ENCODE measurements at regions not wholly inside any gene's neighbourhood (a gene's known extent, or its start where the extent isn't known, plus 50 kb on each side); places are given as distances from the start of the nearest gene placed in this dataset.

- no peak for ATAC-seq
- DNase-seq = no peak
- Histone ChIP-seq H3K27me3 (ENCODE audit: insufficient read depth in 3 of 3, low read length in 2 of 3) (no peaks in the 10 kb centered on the region), H3K36me3 (ENCODE audit: insufficient read depth in 1 of 2, low read depth in 1 of 2) (no peaks in the 10 kb centered on the region), H3K27ac (no peak overlapping the region), H3K4me3 (no peak overlapping the region), H3K4me1 (peaks cover 2% of the 10 kb centered on the region), H3K9me3 (peaks cover 5% of the 10 kb centered on the region)
- intact Hi-C loops (cut with DNase I) = no loop called here
- TF ChIP-seq, protein P1, sequence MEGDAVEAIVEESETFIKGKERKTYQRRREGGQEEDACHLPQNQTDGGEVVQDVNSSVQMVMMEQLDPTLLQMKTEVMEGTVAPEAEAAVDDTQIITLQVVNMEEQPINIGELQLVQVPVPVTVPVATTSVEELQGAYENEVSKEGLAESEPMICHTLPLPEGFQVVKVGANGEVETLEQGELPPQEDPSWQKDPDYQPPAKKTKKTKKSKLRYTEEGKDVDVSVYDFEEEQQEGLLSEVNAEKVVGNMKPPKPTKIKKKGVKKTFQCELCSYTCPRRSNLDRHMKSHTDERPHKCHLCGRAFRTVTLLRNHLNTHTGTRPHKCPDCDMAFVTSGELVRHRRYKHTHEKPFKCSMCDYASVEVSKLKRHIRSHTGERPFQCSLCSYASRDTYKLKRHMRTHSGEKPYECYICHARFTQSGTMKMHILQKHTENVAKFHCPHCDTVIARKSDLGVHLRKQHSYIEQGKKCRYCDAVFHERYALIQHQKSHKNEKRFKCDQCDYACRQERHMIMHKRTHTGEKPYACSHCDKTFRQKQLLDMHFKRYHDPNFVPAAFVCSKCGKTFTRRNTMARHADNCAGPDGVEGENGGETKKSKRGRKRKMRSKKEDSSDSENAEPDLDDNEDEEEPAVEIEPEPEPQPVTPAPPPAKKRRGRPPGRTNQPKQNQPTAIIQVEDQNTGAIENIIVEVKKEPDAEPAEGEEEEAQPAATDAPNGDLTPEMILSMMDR (IDR thresholded peaks at IDR 0.05) = no peak
Observed at GRCh38 chrX:155761185-155761584, 120.0 kb upstream of the VAMP7 start.

- DNase-seq = no peak
- intact Hi-C loops (cut with DNase I) = no loop called here
- Histone ChIP-seq H3K9me3 (no peaks in the 10 kb centered on the region), H3K27ac (no peak overlapping the region), H3K36me3 (ENCODE audit: insufficient read depth in 1 of 2, low read depth in 1 of 2) (no peaks in the 10 kb centered on the region), H3K27me3 (ENCODE audit: insufficient read depth in 3 of 3, low read length in 2 of 3) (no peaks in the 10 kb centered on the region), H3K4me3 (no peak overlapping the region), H3K4me1 (peaks cover 7% of the 10 kb centered on the region)
- TF ChIP-seq, protein P1 (IDR thresholded peaks at IDR 0.05) = no peak
- WGBS, 3 donors = 38 to 55% (median 38%) methylated on average over 3 of the region's 3 CpGs
- no peak for ATAC-seq
Observed at GRCh38 chrX:155757046-155757759, 123.9 kb upstream of the VAMP7 start.

- TF ChIP-seq, protein P1 (IDR thresholded peaks at IDR 0.05) = no peak
- H3K4me1 ChIP-seq = peaks cover 7% of the 10 kb centered on the region
- ATAC-seq (peak; percentile 76 to 87 (median 80)), DNase-seq (no peak)
- peak overlapping the region; percentile 61 for H3K27ac ChIP-seq
- no peaks in the 10 kb centered on the region for H3K36me3 ChIP-seq (ENCODE audit: insufficient read depth in 1 of 2, low read depth in 1 of 2)
- no peaks in the 10 kb centered on the region for H3K27me3 ChIP-seq (ENCODE audit: insufficient read depth in 3 of 3, low read length in 2 of 3)
- H3K4me3 ChIP-seq = no peak overlapping the region
- intact Hi-C loops (cut with DNase I) = no loop called here
- no peaks in the 10 kb centered on the region for H3K9me3 ChIP-seq
Observed at GRCh38 chrX:155755706-155756337, 125.3 kb upstream of the VAMP7 start.

GRCh38 chrX:155751131-155751530, 130.0 kb upstream of the VAMP7 start:
- Histone ChIP-seq H3K4me3 (no peak overlapping the region), H3K27ac (no peak overlapping the region), H3K27me3 (ENCODE audit: insufficient read depth in 3 of 3, low read length in 2 of 3) (no peaks in the 10 kb centered on the region), H3K9me3 (no peaks in the 10 kb centered on the region), H3K36me3 (ENCODE audit: insufficient read depth in 1 of 2, low read depth in 1 of 2) (no peaks in the 10 kb centered on the region), H3K4me1 (peaks cover 5% of the 10 kb centered on the region)
- no peak for ATAC-seq
- TF ChIP-seq, protein P1 (IDR thresholded peaks at IDR 0.05) = no peak
- DNase-seq = no peak
- intact Hi-C loops (cut with DNase I) = no loop called here

DNA sequence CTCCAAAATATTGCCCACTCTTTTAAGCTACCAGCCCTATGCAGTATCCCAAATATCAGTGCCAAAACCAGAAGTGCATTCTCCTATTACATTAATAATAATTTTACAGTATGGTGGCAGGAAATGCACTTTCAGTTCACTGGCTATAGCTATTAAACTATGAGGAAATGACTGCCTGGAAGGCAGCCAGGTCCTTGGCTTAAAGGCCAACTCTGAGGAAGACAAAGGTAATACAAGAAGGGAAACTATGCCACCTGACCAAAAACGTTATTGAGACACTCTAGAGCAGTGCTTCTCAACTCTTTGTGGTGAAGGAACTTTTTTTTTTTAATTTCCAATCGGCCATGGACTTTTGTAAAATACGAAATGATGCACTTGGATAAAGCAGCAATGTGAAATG, 133.6 kb upstream of the VAMP7 start:
- no peaks in the 10 kb centered on the region for H3K9me3 ChIP-seq
- no peak overlapping the region for H3K27ac ChIP-seq
- DNase-seq = peak; percentile 20 to 46
- H3K4me3 ChIP-seq = no peak overlapping the region
- WGBS, 3 donors = 30% methylated on average over 3 of the region's 3 CpGs
- H3K27me3 ChIP-seq (ENCODE audit: insufficient read depth in 3 of 3, low read length in 2 of 3) = no peaks in the 10 kb centered on the region
- peaks cover 10% of the 10 kb centered on the region for H3K4me1 ChIP-seq
- TF ChIP-seq, protein P1 (IDR thresholded peaks at IDR 0.05) = no peak
- intact Hi-C loops (cut with DNase I) = no loop called here
- no peaks in the 10 kb centered on the region for H3K36me3 ChIP-seq (ENCODE audit: insufficient read depth in 1 of 2, low read depth in 1 of 2)
- peak; percentile 59 to 74 (median 66) for ATAC-seq

Measured in psoas muscle (tissue), 7 donors.